ENCODE measurements at regions not wholly inside any gene's neighbourhood (a gene's known extent, or its start where the extent isn't known, plus 50 kb on each side); places are given as distances from the start of the nearest gene placed in this dataset.

- CTCF ChIA-PET, result no interaction called here
- H3K4me1 Mint-ChIP-seq (ENCODE audit: low read depth, unreplicated experiment), result no peaks in the 10 kb centered on the region
- no peaks in the 10 kb centered on the region for H3K27me3 ChIP-seq (replicated peaks; ENCODE audit: control insufficient read depth, insufficient read depth, low read length)
- no TSS peak for BruUV-seq (replicated peaks)
- H3K4me1 ChIP-seq, result peaks cover 4% of the 10 kb centered on the region
- no peak overlapping the region for H3K4me3 Mint-ChIP-seq (ENCODE audit: unreplicated experiment)
- intact Hi-C loops (cut with micrococcal nuclease; ENCODE audit: unreplicated experiment), result no loop called here
- no peak for DNase-seq
- no peak overlapping the region for H3K4me3 ChIP-seq (ENCODE audit: low read depth, low read length)
- POLR2A ChIA-PET, result no interaction called here
- no peaks in the 10 kb centered on the region for H3K27me3 Mint-ChIP-seq (ENCODE audit: insufficient read depth, unreplicated experiment)
- H3K36me3 Mint-ChIP-seq (ENCODE audit: insufficient read depth, unreplicated experiment), result no peaks in the 10 kb centered on the region
- H3K9me3 Mint-ChIP-seq (ENCODE audit: unreplicated experiment), result peaks cover 13% of the 10 kb centered on the region
- no peaks in the 10 kb centered on the region for H3K36me3 ChIP-seq (ENCODE audit: control insufficient read depth, insufficient read depth, low read length)
- H3K9me3 ChIP-seq, result no peaks in the 10 kb centered on the region; the same call in 1 of the 2 replicates
- H3K27ac Mint-ChIP-seq (ENCODE audit: unreplicated experiment), result no peak overlapping the region
- TF ChIP-seq CTCF (IDR thresholded peaks at IDR 0.05; ENCODE audit: insufficient read depth in 1 of 2, low read depth in 1 of 2, low read length in 1 of 2, severe bottlenecking in 1 of 2, unreplicated experiment in 1 of 2), result no peak
These were observed 79.8 kb upstream of the CCNG1 start for GRCh38 chr5:163357636-163358035.

GRCh38 chr5:163360656-163361055 is 76.7 kb upstream of the CCNG1 start:
- no peak for TF ChIP-seq CTCF (IDR thresholded peaks at IDR 0.05; ENCODE audit: insufficient read depth in 1 of 2, low read depth in 1 of 2, low read length in 1 of 2, severe bottlenecking in 1 of 2, unreplicated experiment in 1 of 2)
- no TSS peak for BruUV-seq (replicated peaks)
- H3K9me3 ChIP-seq, result peaks cover 8% of the 10 kb centered on the region; the same call in 1 of the 2 replicates
- ChIA-PET POLR2A (no interaction called here), CTCF (no interaction called here)
- no peak overlapping the region for H3K4me3 Mint-ChIP-seq (ENCODE audit: unreplicated experiment)
- peaks cover 39% of the 10 kb centered on the region for H3K9me3 Mint-ChIP-seq (ENCODE audit: unreplicated experiment)
- no peak for DNase-seq
- intact Hi-C loops (cut with micrococcal nuclease; ENCODE audit: unreplicated experiment), result no loop called here
- peaks cover 11% of the 10 kb centered on the region for H3K4me1 ChIP-seq
- peaks cover 4% of the 10 kb centered on the region for H3K36me3 Mint-ChIP-seq (ENCODE audit: insufficient read depth, unreplicated experiment)
- no peaks in the 10 kb centered on the region for H3K27me3 Mint-ChIP-seq (ENCODE audit: insufficient read depth, unreplicated experiment)
- no peaks in the 10 kb centered on the region for H3K36me3 ChIP-seq (ENCODE audit: control insufficient read depth, insufficient read depth, low read length)
- no peak overlapping the region for H3K4me3 ChIP-seq (ENCODE audit: low read depth, low read length)
- H3K27ac Mint-ChIP-seq (ENCODE audit: unreplicated experiment), result no peak overlapping the region
- no peaks in the 10 kb centered on the region for H3K4me1 Mint-ChIP-seq (ENCODE audit: low read depth, unreplicated experiment)
- no peaks in the 10 kb centered on the region for H3K27me3 ChIP-seq (replicated peaks; ENCODE audit: control insufficient read depth, insufficient read depth, low read length)

GRCh38 chr5:163361450-163361849 is 75.9 kb upstream of the CCNG1 start:
- Histone ChIP-seq H3K4me3 (ENCODE audit: low read depth, low read length) (no peak overlapping the region), H3K9me3 (peaks cover 8% of the 10 kb centered on the region; the same call in 1 of the 2 replicates), H3K27me3 (replicated peaks; ENCODE audit: control insufficient read depth, insufficient read depth, low read length) (no peaks in the 10 kb centered on the region), H3K4me1 (peaks cover 11% of the 10 kb centered on the region), H3K36me3 (ENCODE audit: control insufficient read depth, insufficient read depth, low read length) (no peaks in the 10 kb centered on the region)
- H3K4me3 Mint-ChIP-seq (ENCODE audit: unreplicated experiment), result no peak overlapping the region
- H3K4me1 Mint-ChIP-seq (ENCODE audit: low read depth, unreplicated experiment), result no peaks in the 10 kb centered on the region
- intact Hi-C loops (cut with micrococcal nuclease; ENCODE audit: unreplicated experiment), result no loop called here
- no peaks in the 10 kb centered on the region for H3K27me3 Mint-ChIP-seq (ENCODE audit: insufficient read depth, unreplicated experiment)
- no TSS peak for BruUV-seq (replicated peaks)
- no peak overlapping the region for H3K27ac Mint-ChIP-seq (ENCODE audit: unreplicated experiment)
- ChIA-PET CTCF (no interaction called here), POLR2A (no interaction called here)
- no peak for TF ChIP-seq CTCF (IDR thresholded peaks at IDR 0.05; ENCODE audit: insufficient read depth in 1 of 2, low read depth in 1 of 2, low read length in 1 of 2, severe bottlenecking in 1 of 2, unreplicated experiment in 1 of 2)
- peaks cover 45% of the 10 kb centered on the region for H3K9me3 Mint-ChIP-seq (ENCODE audit: unreplicated experiment)
- peaks cover 6% of the 10 kb centered on the region for H3K36me3 Mint-ChIP-seq (ENCODE audit: insufficient read depth, unreplicated experiment)
- no peak for DNase-seq

Data from Caco-2 (cell line).